Psoas muscle (tissue), 7 donors: ENCODE measurements at regions not wholly inside any gene's neighbourhood (a gene's known extent, or its start where the extent isn't known, plus 50 kb on each side); places are given as distances from the start of the nearest gene placed in this dataset.

Experiments used
- ATAC-seq, 4 donors: fragments of 200-7000 bp; cut with Tn5 transposase; one replicate each; pipeline ENCODE4 v1.9.1; 2020; ENCODE audit warnings: moderate library complexity in 3 of 4, mild to moderate bottlenecking in 2 of 4
- DNase-seq, 2 donors: peaks; one replicate each; pipeline ENCODE4 v3.0.0-alpha.2; 2020
- H3K27ac ChIP-seq: fragments of 200-600 bp; one replicate; pipeline ENCODE4 v1.8.0; 2022
- H3K27me3 ChIP-seq, 3 donors: fragments of 200-600 bp in 1 of 3; one replicate each; pipeline versions ENCODE4 v1.6.1 to v1.8.0; 2013 to 2022; ENCODE audit warnings: low read length in 2 of 3, mild to moderate bottlenecking in 2 of 3, moderate library complexity in 1 of 3; ENCODE audit not compliant: insufficient read depth in 3 of 3
- H3K36me3 ChIP-seq, 2 donors: fragments of 200-600 bp in 1 of 2; one replicate each; pipeline versions ENCODE4 v1.6.1 to v1.8.0; 2013 to 2022; ENCODE audit warnings: low read depth in 1 of 2, mild to moderate bottlenecking in 1 of 2, moderate library complexity in 1 of 2; ENCODE audit not compliant: insufficient read depth in 1 of 2
- H3K4me1 ChIP-seq: fragments of 200-600 bp; one replicate; pipeline ENCODE4 v1.8.0; 2022
- H3K4me3 ChIP-seq: fragments of 200-600 bp; one replicate; pipeline ENCODE4 v1.8.0; 2022; ENCODE audit warnings: mild to moderate bottlenecking
- H3K9me3 ChIP-seq: fragments of 200-600 bp; one replicate; pipeline ENCODE4 v1.8.0; 2022
- CTCF ChIP-seq: fragments of 200-600 bp; IDR thresholded peaks from one replicate; pipeline ENCODE4 v1.8.0; 2022; ENCODE audit warnings: antibody characterized with exemption
- WGBS, 3 donors: extraction: QIAGEN DNeasy Blood & Tissue Kit; methylation state at CpG; one replicate each; pipeline versions ENCODE4 v1.1.6 to v1.1.7; 2013; 5-methylcytosine and 5-hydroxymethylcytosine counted together
- intact Hi-C, 2 donors: fragments of 100-400 bp; cut with DNase I; formaldehyde crosslinking; loops; one replicate each; pipeline versions ENCODE4 v1.11.0 to v1.14.2; 2022
- donor health status: healthy with polysubstance abuse.
- donor health status: DM: no; HTN: no; CAD: no; lungs with moderate emphysema.
- donor health status: Bipolar disorder and iron deficiency.
- donor health status: healthy.
- donor health status: DM: yes; HTN: yes; CAD: no.
- donor health status: DM: no; HTN: no; CAD: no.
- donor health status: DM: yes; HTN: yes; CAD: no.

- Histone ChIP-seq H3K4me1 (no peaks in the 10 kb centered on the region), H3K27me3 (no peaks in the 10 kb centered on the region), H3K36me3 (no peaks in the 10 kb centered on the region), H3K27ac (no peak overlapping the region), H3K9me3 (no peaks in the 10 kb centered on the region), H3K4me3 (no peak overlapping the region)
- intact Hi-C loops = no loop called here
- ATAC-seq (no peak), DNase-seq (no peak)
- no peak for TF ChIP-seq CTCF
These were observed 418.3 kb upstream of the SPRED2 start for GRCh38 chr2:65850695-65851094.

GRCh38 chr2:65846989-65847678 is 414.7 kb upstream of the SPRED2 start:
- H3K4me3 ChIP-seq = no peak overlapping the region
- ATAC-seq (no peak), DNase-seq (peak; percentile 15 to 63)
- no peak overlapping the region for H3K27ac ChIP-seq
- TF ChIP-seq CTCF = no peak
- intact Hi-C loops = no loop called here
- no peaks in the 10 kb centered on the region for H3K36me3 ChIP-seq
- WGBS, 3 donors = 34 to 46% (median 40%) methylated on average over 9 of the region's 9 CpGs
- H3K27me3 ChIP-seq = no peaks in the 10 kb centered on the region
- no peaks in the 10 kb centered on the region for H3K9me3 ChIP-seq
- H3K4me1 ChIP-seq = no peaks in the 10 kb centered on the region

- intact Hi-C loops = no loop called here
- H3K27ac ChIP-seq = no peak overlapping the region
- no peaks in the 10 kb centered on the region for H3K36me3 ChIP-seq
- DNase-seq (no peak), ATAC-seq (no peak)
- no peaks in the 10 kb centered on the region for H3K27me3 ChIP-seq
- H3K4me1 ChIP-seq = no peaks in the 10 kb centered on the region
- no peak for TF ChIP-seq CTCF
- 67 to 75% (median 70%) methylated on average over 5 of the region's 5 CpGs for WGBS, 3 donors
- H3K9me3 ChIP-seq = no peaks in the 10 kb centered on the region
- no peak overlapping the region for H3K4me3 ChIP-seq
These were observed 413.2 kb upstream of the SPRED2 start for GRCh38 chr2:65845442-65846182.

GRCh38 chr2:65842104-65842503 is 409.7 kb upstream of the SPRED2 start:
- DNase-seq = no peak
- H3K9me3 ChIP-seq = no peaks in the 10 kb centered on the region
- no peaks in the 10 kb centered on the region for H3K4me1 ChIP-seq
- no peaks in the 10 kb centered on the region for H3K27me3 ChIP-seq
- intact Hi-C loops = no loop called here
- no peak overlapping the region for H3K27ac ChIP-seq
- no peak overlapping the region for H3K4me3 ChIP-seq
- WGBS, 3 donors = 95 to 100% (median 97%) methylated on average over 1 of the region's 1 CpG
- TF ChIP-seq CTCF = no peak
- no peaks in the 10 kb centered on the region for H3K36me3 ChIP-seq
- no peak for ATAC-seq
